HepG2 (cell line): ENCODE measurements at regions not wholly inside any gene's neighbourhood (a gene's known extent, or its start where the extent isn't known, plus 50 kb on each side); places are given as distances from the start of the nearest gene placed in this dataset.

Experiments
- ATAC-seq: fragments of 200-7000 bp; cut with Tn5 transposase; 3 replicates; pipeline ENCODE4 v1.9.1; 2020; ENCODE audit warnings: mild to moderate bottlenecking, moderate library complexity
- BruUV-seq: library from RNA; stranded (reverse); fragments of 400-500 nt; replicated peaks from 2 replicates; lab custom pipeline; 2021; lab: Mats Ljungman, UMichigan
- CTCF ChIA-PET: fragments of 300-600 bp; formaldehyde crosslinking; extraction: SDS; loops from one replicate; lab custom pipeline; 2021; ENCODE audit warnings: low total read pairs, inconsistent platforms, low intra/inter-chr PET ratio; lab: Yijun Ruan, JAX
- POLR2A ChIA-PET: fragments of 350-600 bp; sonication (Branson Sonifier 250); formaldehyde crosslinking; loops from one replicate; lab custom pipeline; 2020; ENCODE audit warnings: antibody characterized with exemption, inconsistent platforms; lab: Yijun Ruan, JAX
- DNase-seq: peaks from one replicate; pipeline ENCODE4 v3.0.0-alpha.2; 2015; ENCODE audit warnings: low spot score
- FAIRE-seq: peaks from 3 replicates; lab custom pipeline; 2011; peaks lifted over from hg19 to GRCh38; lab: Jason Lieb, UNC
- H2AFZ ChIP-seq: one replicate; pipeline ENCODE4 v1.6.1; 2011; ENCODE audit warnings: low read length, inconsistent platforms
- H3K27ac ChIP-seq: fragments of 300-600 bp; 3 replicates; pipeline ENCODE4 v1.8.0; 2011; ENCODE audit warnings: mixed run types, mild to moderate bottlenecking, mixed read lengths, low read length, inconsistent platforms; ENCODE audit not compliant: insufficient read depth; ENCODE audit errors: extremely low read length
- H3K27me3 ChIP-seq, 2 experiments: fragments of 200-600 bp in 1 of 2; 2 replicates in 1 of 2; 3 replicates in 1 of 2; pipeline versions ENCODE4 v1.6.0 to v1.8.0; 2011; ENCODE audit warnings: low read length in 2 of 2, mild to moderate bottlenecking in 2 of 2, moderate library complexity in 2 of 2, inconsistent platforms in 1 of 2; ENCODE audit not compliant: insufficient read depth in 2 of 2, control insufficient read depth in 1 of 2
- H3K36me3 ChIP-seq, 2 experiments: fragments of 200-600 bp in 1 of 2; replicated peaks in 1 of 2; 2 replicates in 1 of 2; 3 replicates in 1 of 2; pipeline versions ENCODE4 v1.5.1 to v1.8.0; 2011; ENCODE audit warnings: low read length in 2 of 2, inconsistent platforms in 1 of 2; ENCODE audit not compliant: insufficient read depth in 2 of 2, control insufficient read depth in 1 of 2
- H3K4me1 ChIP-seq: 2 replicates; pipeline ENCODE4 v1.5.1; 2012; ENCODE audit warnings: low read length, inconsistent platforms; ENCODE audit not compliant: insufficient read depth
- H3K4me2 ChIP-seq: 2 replicates; pipeline ENCODE4 v1.6.0; 2011; ENCODE audit warnings: low read depth, low read length, inconsistent platforms
- H3K4me3 ChIP-seq, 3 experiments: fragments of 200-600 bp in 1 of 3; sonication (generic), shearing (Covaris generic) in 1 of 3; replicated peaks in 1 of 3; 2 replicates each; pipeline ENCODE4 v1.5.1; 2011 to 2016; ENCODE audit warnings: low read length in 3 of 3, inconsistent platforms in 2 of 3, low read depth in 2 of 3, mild to moderate bottlenecking in 2 of 3, control low read depth in 1 of 3, mixed read lengths in 1 of 3; ENCODE audit not compliant: insufficient read depth in 1 of 3
- H3K79me2 ChIP-seq: one replicate; pipeline ENCODE4 v1.6.1; 2011; ENCODE audit warnings: low read length, inconsistent platforms; ENCODE audit not compliant: insufficient read depth
- H3K9ac ChIP-seq: 2 replicates; pipeline ENCODE4 v1.6.0; 2011; ENCODE audit warnings: mild to moderate bottlenecking, low read depth, low read length, inconsistent platforms; ENCODE audit not compliant: insufficient read depth
- H3K9me3 ChIP-seq: 2 replicates; pipeline ENCODE4 v1.5.1; 2012; ENCODE audit warnings: mild to moderate bottlenecking, low read length
- H4K20me1 ChIP-seq: 2 replicates; pipeline ENCODE4 v1.6.0; 2011; ENCODE audit warnings: inconsistent platforms, mild to moderate bottlenecking, low read length, moderate library complexity; ENCODE audit not compliant: insufficient read depth
- CEBPB ChIP-seq: IDR thresholded peaks from 2 replicates; pipeline ENCODE4 v1.6.1; 2011; ENCODE audit warnings: low read depth, low read length, improper control_type of control experiment, borderline replicate concordance
- IRF1 ChIP-seq: sonication (generic); formaldehyde crosslinking; IDR thresholded peaks from 2 replicates; pipeline ENCODE4 v1.4.0; 2020; ENCODE audit warnings: low read depth, mild to moderate bottlenecking, missing genetic modification reagents
- NFYB ChIP-seq: sonication (generic); formaldehyde crosslinking; IDR thresholded peaks from 2 replicates; pipeline ENCODE4 v1.4.0; 2020; ENCODE audit warnings: missing genetic modification reagents
- RAD51 ChIP-seq: fragments of 450-650 bp; IDR thresholded peaks from 2 replicates; pipeline ENCODE4 v1.6.1; 2016; ENCODE audit warnings: borderline replicate concordance
- ZNF317 ChIP-seq: sonication (generic); formaldehyde crosslinking; IDR thresholded peaks from 2 replicates; pipeline ENCODE4 v1.5.0; 2020; ENCODE audit warnings: mild to moderate bottlenecking, missing genetic modification reagents
- ZNF331 ChIP-seq: sonication (generic); formaldehyde crosslinking; IDR thresholded peaks from 2 replicates; pipeline ENCODE4 v1.4.0; 2020; ENCODE audit warnings: missing genetic modification reagents
- WGBS: methylation state at CpG from one replicate; pipeline ENCODE4 v1.1.6; 2017; ENCODE audit warnings: low lambda C conversion rate; 5-methylcytosine and 5-hydroxymethylcytosine counted together
- in situ Hi-C: cut with HindIII; loops from 2 replicates; pipeline ENCODE4 v1.10.0; 2017; ENCODE audit warnings: low pct_unique_long_range_greater_than_20kb; ENCODE audit not compliant: extremely low pct_ligation_motif_present
- intact Hi-C: fragments of 100-400 bp; cut with micrococcal nuclease; formaldehyde crosslinking; loops from one replicate; pipeline ENCODE4 v1.10.0; 2022; ENCODE audit not compliant: unreplicated experiment
- TF ChIP-seq, protein P1 (sequence below), 2 experiments: sonication (generic) in 1 of 2; formaldehyde crosslinking in 1 of 2; IDR thresholded peaks; 2 replicates each; pipeline versions ENCODE4 v1.5.1 to v1.6.1; 2011 to 2020; ENCODE audit warnings: borderline replicate concordance in 1 of 2, low read depth in 1 of 2, low read length in 1 of 2, mild to moderate bottlenecking in 1 of 2, missing genetic modification reagents in 1 of 2, moderate library complexity in 1 of 2

DNA sequence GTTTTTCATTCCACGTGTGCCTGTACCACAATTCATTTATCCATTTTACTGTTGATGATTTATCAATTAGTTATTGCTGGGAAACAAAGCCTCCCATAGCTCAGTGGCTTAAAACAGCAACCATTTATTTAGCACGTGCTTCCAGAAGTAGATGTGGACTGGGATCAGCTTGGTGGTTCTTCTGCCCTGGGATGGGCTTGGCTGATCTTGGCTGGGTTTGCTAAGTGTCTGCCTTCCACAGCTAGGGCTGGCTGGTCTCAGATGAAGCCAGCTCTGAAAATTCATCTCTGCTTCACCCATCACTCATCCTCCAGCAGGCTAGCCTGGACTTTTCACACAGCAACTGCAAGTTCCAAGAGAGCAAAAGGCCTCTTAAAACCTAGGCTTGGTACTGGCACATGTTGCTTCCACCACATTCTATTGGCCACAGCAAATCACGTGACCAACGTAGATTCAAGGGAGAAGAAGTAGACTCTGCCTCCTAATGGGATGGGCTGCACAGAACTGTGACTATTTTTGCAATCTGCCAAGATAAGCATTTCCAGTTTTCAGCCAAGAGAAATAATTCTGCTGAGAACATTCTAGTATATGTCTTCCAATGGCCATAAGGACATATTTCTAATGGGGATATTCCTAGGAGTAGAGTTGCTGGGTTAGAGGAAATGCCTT, 124.9 kb downstream of the MN1 start:
- Histone ChIP-seq H3K4me1 (peaks cover 56% of the 10 kb centered on the region), H3K27ac (no peak overlapping the region), H2AFZ (no peak overlapping the region), H3K79me2 (no peaks in the 10 kb centered on the region), H3K9ac (no peak overlapping the region), H3K36me3 (no peaks in the 10 kb centered on the region), H3K4me2 (no peak overlapping the region), H3K27me3 (peaks cover 0 to 20% of the 10 kb centered on the region in 2 experiments; a peak in 2 of 5 replicates), H4K20me1 (no peaks in the 10 kb centered on the region), H3K9me3 (peaks cover 5% of the 10 kb centered on the region; the same call in 1 of the 2 replicates), H3K4me3 (no peak overlapping the region)
- no TSS peak for BruUV-seq
- 51% methylated on average over 4 of the region's 4 CpGs for WGBS
- in situ Hi-C loops, result no loop called here
- ATAC-seq, result no peak
- ChIA-PET POLR2A (no interaction called here), CTCF (no interaction called here)
- intact Hi-C loops, result no loop called here
- TF ChIP-seq, protein P1, sequence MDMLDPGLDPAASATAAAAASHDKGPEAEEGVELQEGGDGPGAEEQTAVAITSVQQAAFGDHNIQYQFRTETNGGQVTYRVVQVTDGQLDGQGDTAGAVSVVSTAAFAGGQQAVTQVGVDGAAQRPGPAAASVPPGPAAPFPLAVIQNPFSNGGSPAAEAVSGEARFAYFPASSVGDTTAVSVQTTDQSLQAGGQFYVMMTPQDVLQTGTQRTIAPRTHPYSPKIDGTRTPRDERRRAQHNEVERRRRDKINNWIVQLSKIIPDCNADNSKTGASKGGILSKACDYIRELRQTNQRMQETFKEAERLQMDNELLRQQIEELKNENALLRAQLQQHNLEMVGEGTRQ (IDR thresholded peaks at IDR 0.05; ENCODE audit: low read depth, low read length), result peak; percentile 76
- TF ChIP-seq, protein P1 (CRISPR knock-in tag; IDR thresholded peaks at IDR 0.05; ENCODE audit: borderline replicate concordance), result no peak
- TF ChIP-seq CEBPB (no peak), IRF1 (CRISPR knock-in tag) (no peak), RAD51 (peak; percentile 49; the same call in 1 of the 2 replicates), ZNF331 (CRISPR knock-in tag) (peak; percentile 98), ZNF317 (CRISPR knock-in tag) (no peak), NFYB (CRISPR knock-in tag) (peak; percentile 23; the same call in 1 of the 2 replicates)
- no peak for FAIRE-seq
- DNase-seq, result no peak
